GM04504 (cell line): ENCODE measurements at regions not wholly inside any gene's neighbourhood (a gene's known extent, or its start where the extent isn't known, plus 50 kb on each side); places are given as distances from the start of the nearest gene placed in this dataset.
A peak's percentile ranks its signal among the peaks of the same experiment; 100 is the strongest.
"Not testable (repeated sequence)": the region's sequence is repeated elsewhere in the genome, so short reads cannot be mapped to it uniquely, and the experiment has no call there.

Experiments
- DNase-seq: peaks from one replicate; pipeline ENCODE4 v3.0.0-alpha.2; 2012; ENCODE audit warnings: low read depth

DNA sequence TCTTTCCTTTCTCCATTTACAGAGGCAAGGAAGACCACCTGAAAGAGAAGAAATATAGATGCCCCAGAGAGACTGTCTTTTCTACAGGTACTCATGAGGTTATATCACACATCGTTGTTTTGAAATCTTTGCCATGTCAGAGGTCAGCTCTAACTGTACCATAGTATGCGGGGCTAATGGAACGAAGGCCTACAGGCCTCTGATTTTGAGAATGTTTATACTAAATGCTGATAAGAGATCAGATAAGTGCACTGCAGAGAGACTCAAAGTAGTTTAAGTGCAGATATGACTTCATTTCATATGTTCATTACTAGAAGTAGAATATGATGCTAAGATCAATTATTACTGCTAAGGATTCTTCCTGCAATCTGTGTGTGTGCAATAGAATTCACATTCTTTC lies 1005.0 kb downstream of the GALC start:
- DNase-seq = no peak

DNA sequence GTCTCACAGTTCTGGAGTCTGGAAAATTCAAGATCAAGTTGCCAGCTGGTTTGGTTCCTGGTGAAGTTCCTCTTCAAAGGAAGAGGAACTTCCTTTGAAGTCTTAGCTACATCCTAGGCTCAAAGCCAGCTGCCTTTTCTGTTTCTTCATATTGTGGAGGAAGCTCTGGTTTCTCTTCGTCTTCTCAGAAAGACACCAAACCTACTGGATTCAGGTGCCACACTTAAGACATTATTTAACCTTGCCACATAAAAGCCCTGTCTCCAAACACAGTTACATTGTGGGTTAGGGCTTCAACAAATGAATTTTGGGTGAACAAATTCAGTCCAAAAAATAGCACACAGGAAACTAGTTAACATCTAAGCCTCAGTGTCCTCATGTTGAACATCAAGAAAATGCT lies 1019.8 kb downstream of the GALC start:
- no peak for DNase-seq

GRCh38 chr14:86971292-86971691 lies 1021.7 kb downstream of the GALC start:
- no peak for DNase-seq

- DNase-seq = no peak
Measured at GRCh38 chr14:86961106-86961716, 1031.8 kb downstream of the GALC start.

GRCh38 chr14:86955771-86956354 lies 1037.1 kb downstream of the GALC start:
- DNase-seq = no peak

DNA sequence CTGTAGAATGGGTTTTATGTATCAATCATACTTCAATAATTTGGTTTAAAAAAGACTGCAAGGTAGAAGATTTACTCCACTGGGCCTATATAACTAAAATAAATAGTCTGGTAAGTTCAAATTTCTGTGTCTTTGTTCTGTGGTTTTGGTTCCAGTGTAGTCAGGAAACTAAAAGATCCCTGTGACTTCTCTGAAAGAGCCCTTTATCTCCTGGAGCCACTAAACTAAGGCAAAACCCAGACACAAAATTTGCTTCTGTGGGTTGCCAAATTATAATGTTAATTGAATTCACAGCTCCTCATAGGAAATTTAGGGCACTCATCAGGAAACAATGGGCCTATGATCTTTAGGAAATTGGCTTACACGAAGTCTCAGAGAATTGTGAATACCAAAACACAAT lies 1038.4 kb downstream of the GALC start:
- no peak for DNase-seq

GRCh38 chr14:86946446-86946845 lies 1046.5 kb downstream of the GALC start:
- no peak for DNase-seq

DNA sequence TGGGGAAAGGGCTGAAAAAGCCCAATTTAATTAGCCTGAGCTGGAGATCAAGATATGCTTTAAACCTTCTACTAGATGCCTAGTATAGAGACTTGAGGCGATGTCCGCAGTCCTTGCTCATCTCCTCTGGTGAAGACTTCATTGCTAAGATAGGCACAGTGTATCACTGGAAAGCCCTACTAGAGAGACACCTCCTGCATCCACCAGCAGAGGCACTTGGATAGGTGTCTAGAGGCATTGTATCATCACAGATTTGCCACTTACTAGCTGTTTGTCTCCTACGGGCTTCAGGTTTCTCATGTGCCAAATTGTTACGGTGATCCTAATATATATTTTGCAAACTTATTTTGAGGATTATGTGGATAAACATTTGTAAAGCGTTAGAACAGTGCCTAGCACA lies 1048.5 kb downstream of the GALC start:
- DNase-seq = no peak

- DNase-seq = no peak
Measured at GRCh38 chr14:86943391-86944365, 1049.3 kb downstream of the GALC start.

DNA sequence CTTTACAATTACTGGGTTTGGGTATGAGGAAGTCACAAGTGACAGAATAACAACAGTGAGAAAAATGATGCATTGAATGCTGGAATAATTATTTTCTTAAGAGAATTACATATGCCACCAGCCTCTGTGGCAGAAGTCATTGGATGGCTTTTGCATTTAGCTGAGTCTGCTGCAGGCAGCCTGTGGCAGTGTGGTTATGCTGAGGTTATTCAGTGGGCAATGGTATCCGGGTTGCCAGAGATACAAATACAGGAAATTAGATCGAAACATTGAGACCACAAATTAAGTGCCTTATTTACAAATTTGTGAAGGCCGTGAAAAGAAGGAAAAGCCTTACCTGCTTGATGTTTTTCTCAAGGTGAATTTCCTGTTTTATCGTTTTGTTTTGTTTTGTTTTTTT lies 1050.0 kb downstream of the GALC start:
- no peak for DNase-seq

GRCh38 chr14:86940106-86940505 lies 1052.9 kb downstream of the GALC start:
- no peak for DNase-seq

GRCh38 chr14:86938320-86938719 lies 1054.7 kb downstream of the GALC start:
- DNase-seq = no peak

- no peak for DNase-seq
Measured at GRCh38 chr14:86936556-86936955, 1056.4 kb downstream of the GALC start.

GRCh38 chr14:86935241-86935885 lies 1057.6 kb downstream of the GALC start:
- DNase-seq = no peak

DNA sequence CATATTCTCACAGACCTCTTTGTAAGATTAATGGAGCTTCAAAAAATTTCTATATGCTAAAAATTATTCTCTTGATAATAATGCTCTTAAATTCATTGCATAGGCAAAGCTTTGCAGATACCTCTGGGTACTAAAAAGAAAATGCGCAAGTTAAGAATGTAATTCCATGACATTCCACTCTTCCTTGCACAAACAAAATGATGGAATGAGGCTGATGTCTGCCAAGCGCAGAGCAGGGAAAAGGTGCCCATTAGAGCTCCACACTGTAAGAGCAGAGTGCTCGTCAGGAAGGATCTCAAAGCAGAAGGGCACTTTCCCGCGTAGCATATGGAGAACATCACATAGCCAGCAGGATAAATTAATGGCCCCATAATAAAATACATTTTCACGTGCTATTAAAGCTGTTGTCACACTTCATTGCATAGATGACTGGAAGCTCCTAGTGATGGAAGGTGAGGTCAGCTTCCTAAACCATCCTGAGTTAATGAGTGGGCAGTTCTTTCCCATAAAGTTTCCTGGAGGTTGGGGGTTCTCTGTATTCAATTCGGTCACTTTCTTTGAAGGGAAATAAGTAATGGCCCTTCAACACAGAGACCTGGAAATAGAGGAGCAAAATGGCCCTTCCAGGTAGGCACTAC lies 1058.9 kb downstream of the GALC start:
- no peak for DNase-seq

- no peak for DNase-seq
Measured at GRCh38 chr14:86933460-86933859, 1059.5 kb downstream of the GALC start.

DNA sequence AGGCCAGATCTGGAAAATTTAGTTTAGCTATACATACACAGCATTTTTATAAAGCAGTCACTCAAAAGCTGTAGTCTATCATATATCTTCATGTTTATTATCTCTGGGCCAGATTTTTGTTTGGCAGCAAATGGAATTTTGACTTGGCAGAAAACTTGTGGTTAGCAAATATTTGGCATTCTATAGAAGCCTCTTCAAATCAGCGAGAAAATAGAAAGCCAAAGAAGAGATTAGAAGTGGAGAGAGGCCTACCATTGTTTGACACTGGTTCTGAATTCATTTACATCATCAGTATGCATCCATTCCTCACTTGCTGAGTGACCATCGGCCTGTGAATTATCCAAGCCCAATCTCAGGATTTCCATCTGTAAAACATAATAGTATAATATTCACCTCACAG lies 1077.6 kb downstream of the GALC start:
- DNase-seq = no peak

DNA sequence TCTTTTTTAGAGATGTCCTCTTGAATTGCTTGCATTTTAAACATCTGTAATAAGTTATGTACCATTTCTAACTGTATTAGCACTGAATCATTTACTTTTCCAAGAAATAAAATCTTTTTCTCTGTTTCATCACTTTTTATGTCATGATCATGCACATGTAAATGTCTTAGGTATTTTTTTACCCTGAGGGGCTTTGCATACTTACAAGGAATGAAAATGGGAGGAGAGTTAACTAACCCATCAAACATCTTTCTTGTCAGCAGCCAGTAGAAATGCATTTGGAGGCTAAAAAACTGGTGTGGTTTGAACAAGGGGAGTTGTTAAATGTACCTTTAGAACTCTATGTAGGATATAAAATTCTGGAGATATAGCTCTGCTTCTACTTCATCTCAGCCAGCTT lies 1080.3 kb downstream of the GALC start:
- DNase-seq = peak; percentile 29

DNA sequence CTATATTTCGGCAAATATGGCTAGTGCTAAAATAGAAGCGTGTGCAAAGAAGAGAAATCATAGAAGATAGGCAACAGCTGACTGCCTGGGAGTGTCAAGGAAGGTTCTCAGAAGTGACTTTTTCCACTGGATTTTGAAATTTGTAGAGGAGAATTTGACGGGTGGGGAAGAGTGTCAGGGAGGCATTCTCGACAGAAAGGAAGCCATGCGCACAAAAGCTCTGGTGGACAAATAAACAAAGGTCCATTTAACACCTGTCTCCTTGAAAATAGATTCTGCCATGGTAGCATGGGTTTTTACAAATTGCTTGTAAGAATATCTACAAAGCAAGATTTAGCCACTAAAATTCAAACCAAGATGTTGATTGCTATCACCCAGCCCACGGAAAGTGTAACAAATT lies 1081.5 kb downstream of the GALC start:
- no peak for DNase-seq

DNA sequence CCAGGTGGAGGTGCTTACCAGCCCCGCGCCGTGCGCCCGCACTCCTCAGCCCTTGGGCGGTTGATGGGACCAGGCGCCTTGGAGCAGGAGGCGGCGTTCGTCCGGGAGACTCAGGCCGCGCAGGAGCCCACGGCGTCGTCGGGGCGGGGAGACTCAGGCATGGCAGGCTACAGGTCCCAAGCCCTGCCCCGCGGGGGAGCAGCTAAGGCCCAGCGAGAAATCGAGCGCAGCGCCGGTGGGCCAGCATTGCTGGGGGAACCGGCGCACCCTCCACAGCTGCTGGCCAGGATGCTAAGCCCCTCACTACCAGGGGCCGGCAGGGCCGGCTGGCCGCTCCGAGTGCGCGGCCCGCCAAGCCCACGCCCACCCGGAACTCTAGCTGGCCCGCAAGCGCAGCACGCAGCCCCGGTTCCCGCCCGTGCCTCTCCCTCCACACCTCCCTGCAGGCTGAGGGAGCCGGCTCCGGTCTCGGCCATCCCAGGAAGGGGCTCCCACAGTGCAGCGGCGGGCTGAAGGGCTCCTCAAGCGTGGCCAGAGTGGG lies 1087.5 kb downstream of the GALC start:
- not testable (repeated sequence) for DNase-seq

DNA sequence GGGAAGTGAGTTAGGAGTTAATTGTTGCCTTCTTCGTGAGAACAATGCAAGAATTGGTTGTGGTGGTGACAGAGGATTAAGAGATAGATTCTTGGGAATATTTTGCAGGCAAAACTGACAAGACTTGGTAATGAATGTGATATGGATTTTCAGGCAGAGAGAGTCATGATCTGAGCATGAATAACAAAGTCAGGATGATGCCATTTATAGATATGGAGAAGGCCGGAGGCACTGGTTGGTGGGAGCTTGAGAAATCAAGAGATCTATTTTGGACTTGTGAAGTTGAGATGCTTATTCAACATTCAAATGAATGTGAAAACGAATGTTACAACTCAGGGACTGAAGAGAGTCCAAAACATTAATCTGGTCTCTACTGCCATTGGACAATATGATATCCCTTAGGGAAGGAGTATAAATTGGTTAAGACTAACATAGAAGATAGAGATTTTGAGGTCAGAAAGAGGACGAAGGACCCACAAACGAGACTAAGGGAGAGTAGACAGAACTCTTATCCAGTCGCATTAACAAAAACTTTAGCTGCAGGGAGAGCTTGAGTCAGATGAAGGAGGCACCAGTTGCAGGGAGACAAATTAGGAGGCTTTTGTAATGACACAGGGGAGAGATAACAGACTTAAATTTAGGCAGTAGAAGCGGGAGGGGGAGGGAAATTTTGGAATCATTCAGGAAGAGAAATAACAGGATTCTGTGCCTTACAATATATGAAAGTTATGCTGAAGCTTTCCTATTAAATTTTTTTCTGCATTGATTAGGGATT lies 1090.6 kb downstream of the GALC start:
- no peak for DNase-seq
